Natural killer cell (primary cell): ENCODE measurements at regions not wholly inside any gene's neighbourhood (a gene's known extent, or its start where the extent isn't known, plus 50 kb on each side); places are given as distances from the start of the nearest gene placed in this dataset.

Source experiments
- ATAC-seq, 3 donors: fragments of 150-1000 bp in 2 of 3; fragments of 200-7000 bp in 1 of 3; cut with Tn5 transposase; 1 replicate in 1 of 3; 2 replicates in 2 of 3; pipeline ENCODE4 v1.10.0; 2021; ENCODE audit warnings: mild to moderate bottlenecking in 2 of 3, moderate library complexity in 2 of 3
- DNase-seq, 2 donors: peaks; one replicate each; pipeline versions ENCODE4 v3.0.0 to v3.0.0-alpha.2; 2013 to 2021; ENCODE audit warnings: mixed read lengths in 1 of 2
- H3K27ac ChIP-seq: one replicate; pipeline ENCODE4 v1.5.1; 2013; ENCODE audit warnings: mild to moderate bottlenecking, low read length
- H3K27me3 ChIP-seq: one replicate; pipeline ENCODE4 v1.6.1; 2013; ENCODE audit warnings: low read length; ENCODE audit not compliant: control insufficient read depth, insufficient read depth
- H3K36me3 ChIP-seq: one replicate; pipeline ENCODE4 v1.6.1; 2013; ENCODE audit warnings: low read length; ENCODE audit not compliant: control insufficient read depth, insufficient read depth
- H3K4me1 ChIP-seq: one replicate; pipeline ENCODE4 v1.6.1; 2013; ENCODE audit warnings: low read length; ENCODE audit not compliant: control insufficient read depth, insufficient read depth
- H3K4me3 ChIP-seq: one replicate; pipeline ENCODE4 v1.5.1; 2013; ENCODE audit warnings: low read length
- H3K9me3 ChIP-seq: one replicate; pipeline ENCODE4 v1.6.1; 2013; ENCODE audit warnings: low read length; ENCODE audit not compliant: control insufficient read depth, insufficient read depth
- H3K27ac Mint-ChIP-seq, 2 donors: one replicate each; pipeline ENCODE4 v1.8.0; 2022; ENCODE audit warnings: mild to moderate bottlenecking in 2 of 2, mixed read lengths in 2 of 2, moderate library complexity in 1 of 2
- H3K27me3 Mint-ChIP-seq, 2 donors: one replicate each; pipeline ENCODE4 v1.8.0; 2022; ENCODE audit warnings: low read depth in 2 of 2, mixed read lengths in 2 of 2
- H3K36me3 Mint-ChIP-seq: one replicate; pipeline ENCODE4 v1.8.0; 2022; ENCODE audit warnings: mixed read lengths
- H3K4me1 Mint-ChIP-seq, 2 donors: one replicate each; pipeline ENCODE4 v1.8.0; 2022; ENCODE audit warnings: mixed read lengths in 2 of 2
- H3K4me3 Mint-ChIP-seq: one replicate; pipeline ENCODE4 v1.8.0; 2022; ENCODE audit warnings: mild to moderate bottlenecking, moderate library complexity, mixed read lengths
- H3K9me3 Mint-ChIP-seq, 2 donors: one replicate each; pipeline ENCODE4 v1.8.0; 2022; ENCODE audit warnings: mixed read lengths in 2 of 2
- WGBS: methylation state at CpG from one replicate; pipeline ENCODE4 v1.1.7; 2013; ENCODE audit warnings: missing lambda C conversion rate; ENCODE audit not compliant: insufficient coverage; 5-methylcytosine and 5-hydroxymethylcytosine counted together
- intact Hi-C: fragments of 100-400 bp; cut with micrococcal nuclease; formaldehyde crosslinking; loops from one replicate; pipeline ENCODE4 v1.14.2; 2022
- TF ChIP-seq, protein P1 (sequence below): fragments of 200-600 bp; IDR thresholded peaks from one replicate; pipeline ENCODE4 v1.8.0; 2022; ENCODE audit warnings: antibody characterized with exemption

DNA sequence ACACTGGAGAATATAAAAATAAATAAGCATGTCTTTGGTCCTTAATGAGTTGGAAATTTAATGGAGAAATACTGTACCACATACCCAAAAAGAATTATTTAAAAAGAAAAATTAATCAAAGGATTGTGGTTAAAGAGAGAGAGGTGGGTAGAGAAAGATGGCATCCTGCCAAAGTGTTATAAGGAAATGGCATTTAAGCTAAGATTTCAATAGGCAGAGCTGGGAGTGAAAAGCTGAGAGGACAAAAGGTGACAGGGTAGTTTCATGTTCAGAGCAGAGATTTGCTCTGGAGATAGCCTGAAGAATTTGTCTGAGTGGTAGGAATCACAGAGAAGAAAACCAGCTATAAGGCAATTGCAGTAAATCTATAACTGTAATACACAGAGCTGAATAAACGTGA is 181.0 kb downstream of the SI start:
- no peaks in the 10 kb centered on the region for H3K4me1 Mint-ChIP-seq
- ATAC-seq (no peak), DNase-seq (no peak)
- no CpG with 5 or more reads among the region's 1 CpG for WGBS
- no peak overlapping the region for H3K4me3 Mint-ChIP-seq
- TF ChIP-seq, protein P1, sequence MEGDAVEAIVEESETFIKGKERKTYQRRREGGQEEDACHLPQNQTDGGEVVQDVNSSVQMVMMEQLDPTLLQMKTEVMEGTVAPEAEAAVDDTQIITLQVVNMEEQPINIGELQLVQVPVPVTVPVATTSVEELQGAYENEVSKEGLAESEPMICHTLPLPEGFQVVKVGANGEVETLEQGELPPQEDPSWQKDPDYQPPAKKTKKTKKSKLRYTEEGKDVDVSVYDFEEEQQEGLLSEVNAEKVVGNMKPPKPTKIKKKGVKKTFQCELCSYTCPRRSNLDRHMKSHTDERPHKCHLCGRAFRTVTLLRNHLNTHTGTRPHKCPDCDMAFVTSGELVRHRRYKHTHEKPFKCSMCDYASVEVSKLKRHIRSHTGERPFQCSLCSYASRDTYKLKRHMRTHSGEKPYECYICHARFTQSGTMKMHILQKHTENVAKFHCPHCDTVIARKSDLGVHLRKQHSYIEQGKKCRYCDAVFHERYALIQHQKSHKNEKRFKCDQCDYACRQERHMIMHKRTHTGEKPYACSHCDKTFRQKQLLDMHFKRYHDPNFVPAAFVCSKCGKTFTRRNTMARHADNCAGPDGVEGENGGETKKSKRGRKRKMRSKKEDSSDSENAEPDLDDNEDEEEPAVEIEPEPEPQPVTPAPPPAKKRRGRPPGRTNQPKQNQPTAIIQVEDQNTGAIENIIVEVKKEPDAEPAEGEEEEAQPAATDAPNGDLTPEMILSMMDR = no peak
- Histone ChIP-seq H3K4me3 (no peak overlapping the region), H3K27me3 (no peaks in the 10 kb centered on the region), H3K36me3 (no peaks in the 10 kb centered on the region), H3K9me3 (no peaks in the 10 kb centered on the region), H3K4me1 (no peaks in the 10 kb centered on the region), H3K27ac (no peak overlapping the region)
- H3K36me3 Mint-ChIP-seq = peaks cover 17% of the 10 kb centered on the region
- H3K9me3 Mint-ChIP-seq = peaks cover 9 to 10% of the 10 kb centered on the region in 2 donors
- no peaks in the 10 kb centered on the region for H3K27me3 Mint-ChIP-seq
- no peak overlapping the region for H3K27ac Mint-ChIP-seq
- intact Hi-C loops = no loop called here

DNA sequence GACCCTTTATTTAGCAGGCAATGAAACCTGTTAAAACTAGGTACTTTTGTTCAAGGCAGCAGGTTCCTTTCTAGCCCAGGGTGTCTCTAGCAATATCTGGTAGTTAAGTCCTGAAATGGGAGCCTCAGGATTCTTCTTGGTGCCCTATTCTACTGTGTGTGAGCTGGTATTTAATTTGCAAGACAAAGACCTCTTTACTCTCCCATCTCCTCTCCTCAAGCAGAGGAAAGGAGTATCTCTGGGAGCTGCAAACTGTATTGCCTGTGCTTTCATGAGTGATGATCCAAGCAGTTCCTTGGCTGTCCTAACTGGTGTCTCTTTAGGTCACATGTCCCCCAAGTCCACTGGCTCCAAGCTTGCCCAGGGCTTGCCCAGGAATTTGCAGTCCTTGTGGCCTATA is 188.2 kb downstream of the SI start:
- Histone ChIP-seq H3K27me3 (no peaks in the 10 kb centered on the region), H3K4me1 (no peaks in the 10 kb centered on the region), H3K27ac (no peak overlapping the region), H3K36me3 (no peaks in the 10 kb centered on the region), H3K4me3 (no peak overlapping the region), H3K9me3 (peaks cover 16% of the 10 kb centered on the region)
- H3K27me3 Mint-ChIP-seq = no peaks in the 10 kb centered on the region
- peaks cover 9 to 15% of the 10 kb centered on the region in 2 donors for H3K9me3 Mint-ChIP-seq
- TF ChIP-seq, protein P1 = no peak
- ATAC-seq (no peak), DNase-seq (no peak)
- no peaks in the 10 kb centered on the region for H3K4me1 Mint-ChIP-seq
- H3K36me3 Mint-ChIP-seq = peaks cover 8% of the 10 kb centered on the region
- H3K4me3 Mint-ChIP-seq = no peak overlapping the region
- intact Hi-C loops = no loop called here
- no peak overlapping the region for H3K27ac Mint-ChIP-seq

DNA sequence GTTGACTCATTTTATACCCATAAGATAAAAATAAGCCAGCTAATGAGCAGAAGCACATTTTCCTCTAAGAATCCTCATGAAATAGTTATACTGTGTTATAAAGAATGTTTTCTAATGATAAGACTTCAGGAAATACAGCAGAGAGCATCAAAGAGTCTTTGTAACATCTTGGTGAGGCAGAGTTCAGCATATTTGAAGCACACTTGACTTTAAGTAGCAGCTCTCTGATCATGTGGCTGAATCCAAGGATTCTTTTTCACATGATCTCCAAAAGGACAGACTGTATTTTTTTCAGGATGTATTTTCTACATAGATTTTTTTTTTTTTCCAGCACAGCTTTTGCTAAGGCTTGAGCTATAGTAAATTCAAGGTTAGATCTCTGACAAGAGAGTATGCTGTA is 195.1 kb downstream of the SI start:
- peaks cover 8 to 14% of the 10 kb centered on the region in 2 donors for H3K9me3 Mint-ChIP-seq
- no peaks in the 10 kb centered on the region for H3K27me3 Mint-ChIP-seq
- H3K27me3 ChIP-seq = no peaks in the 10 kb centered on the region
- TF ChIP-seq, protein P1 = no peak
- no peaks in the 10 kb centered on the region for H3K4me1 ChIP-seq
- no peak overlapping the region for H3K27ac Mint-ChIP-seq
- H3K9me3 ChIP-seq = no peaks in the 10 kb centered on the region
- no peaks in the 10 kb centered on the region for H3K36me3 ChIP-seq
- H3K4me3 ChIP-seq = no peak overlapping the region
- DNase-seq = no peak
- no peak overlapping the region for H3K27ac ChIP-seq
- no peak for ATAC-seq
- intact Hi-C loops = no loop called here
- no peak overlapping the region for H3K4me3 Mint-ChIP-seq
- no peaks in the 10 kb centered on the region for H3K36me3 Mint-ChIP-seq
- H3K4me1 Mint-ChIP-seq = no peaks in the 10 kb centered on the region

DNA sequence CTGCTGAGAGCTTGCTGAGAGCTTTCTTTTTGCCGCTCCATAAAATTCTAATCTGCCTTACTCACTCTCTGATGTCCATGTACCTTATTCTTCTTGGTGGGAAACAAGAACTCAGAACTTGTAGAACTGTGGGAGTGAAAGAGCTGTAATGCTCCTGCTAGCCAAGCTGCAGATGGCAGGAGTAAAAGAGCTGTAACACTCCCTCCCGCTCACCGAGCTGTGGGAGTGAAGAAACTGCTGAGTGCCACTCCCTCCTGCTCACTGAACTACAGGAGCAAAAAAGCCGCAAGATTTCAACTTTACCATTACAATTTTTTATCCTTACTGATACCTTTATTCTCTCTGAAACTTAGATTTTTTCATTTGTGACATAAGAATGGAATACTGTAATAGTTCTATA is 199.1 kb downstream of the SI start:
- Histone ChIP-seq H3K4me1 (no peaks in the 10 kb centered on the region), H3K4me3 (no peak overlapping the region), H3K27me3 (no peaks in the 10 kb centered on the region), H3K36me3 (no peaks in the 10 kb centered on the region), H3K9me3 (no peaks in the 10 kb centered on the region), H3K27ac (no peak overlapping the region)
- Mint-ChIP-seq H3K36me3 (no peaks in the 10 kb centered on the region), H3K4me3 (no peak overlapping the region), H3K9me3 (peaks cover 9 to 19% of the 10 kb centered on the region in 2 donors), H3K27me3 (no peaks in the 10 kb centered on the region), H3K4me1 (no peaks in the 10 kb centered on the region), H3K27ac (no peak overlapping the region)
- DNase-seq (no peak), ATAC-seq (no peak)
- intact Hi-C loops = no loop called here
- WGBS = 83% methylated on average over 3 of the region's 4 CpGs
- TF ChIP-seq, protein P1 = no peak
